SK-N-SH (cell line): ENCODE measurements at regions not wholly inside any gene's neighbourhood (a gene's known extent, or its start where the extent isn't known, plus 50 kb on each side); places are given as distances from the start of the nearest gene placed in this dataset.
"Not testable (repeated sequence)": the region's sequence is repeated elsewhere in the genome, so short reads cannot be mapped to it uniquely, and the experiment has no call there.

Experiments
- CTCF ChIA-PET: fragments of 300-600, 350-600 bp; formaldehyde crosslinking; extraction: SDS; loops from one replicate; lab custom pipeline; 2021; lab: Yijun Ruan, JAX
- POLR2A ChIA-PET: fragments of 350-600 bp; sonication (Branson Sonifier 250); formaldehyde crosslinking; extraction: SDS; loops from one replicate; lab custom pipeline; 2020; ENCODE audit warnings: antibody characterized with exemption, inconsistent platforms; lab: Yijun Ruan, JAX
- DNase-seq: peaks from one replicate; pipeline ENCODE4 v3.0.0; 2012
- H2AFZ ChIP-seq: fragments of 200-600 bp; sonication (generic); 2 replicates; pipeline ENCODE4 v1.8.1; 2016; ENCODE audit warnings: antibody characterized with exemption, mild to moderate bottlenecking, low read depth
- H3F3A ChIP-seq: fragments of 200-600 bp; sonication (generic); replicated peaks from 2 replicates; pipeline ENCODE3; 2016; ENCODE audit warnings: antibody characterized with exemption, mild to moderate bottlenecking; ENCODE audit not compliant: insufficient read depth
- H3K27ac ChIP-seq, 2 experiments: fragments of 200-500 bp in 1 of 2; fragments of 200-600 bp in 1 of 2; sonication (Bioruptor generic) in 1 of 2; sonication (generic), shearing (Covaris generic) in 1 of 2; 2 replicates each; pipeline versions ENCODE4 v1.5.1 to v1.6.1; 2014 to 2016; ENCODE audit warnings: low read depth in 2 of 2, inconsistent platforms in 1 of 2, low read length in 1 of 2, mild to moderate bottlenecking in 1 of 2, mixed read lengths in 1 of 2
- H3K27me3 ChIP-seq: fragments of 200-600 bp; sonication (generic), shearing (Covaris generic); 2 replicates; pipeline ENCODE4 v1.6.1; 2016; ENCODE audit warnings: mixed run types; ENCODE audit not compliant: insufficient read depth
- H3K36me3 ChIP-seq, 2 experiments: fragments of 200-500 bp in 1 of 2; fragments of 200-600 bp in 1 of 2; sonication (Bioruptor generic) in 1 of 2; sonication (generic) in 1 of 2; replicated peaks in 1 of 2; 2 replicates each; pipeline versions ENCODE3 to v1.5.1; 2014 to 2016; ENCODE audit warnings: low read length in 1 of 2, mild to moderate bottlenecking in 1 of 2; ENCODE audit not compliant: insufficient read depth in 2 of 2, control insufficient read depth in 1 of 2
- H3K4me1 ChIP-seq, 2 experiments: fragments of 200-500 bp in 1 of 2; fragments of 200-600 bp in 1 of 2; sonication (Bioruptor generic) in 1 of 2; sonication (generic), shearing (Covaris generic) in 1 of 2; 2 replicates each; pipeline versions ENCODE4 v1.5.1 to v1.6.1; 2014 to 2016; ENCODE audit warnings: low read depth in 1 of 2, low read length in 1 of 2, mixed run types in 1 of 2; ENCODE audit not compliant: insufficient read depth in 2 of 2, control insufficient read depth in 1 of 2
- H3K4me2 ChIP-seq: fragments of 200-600 bp; sonication (generic), shearing (Covaris generic); 2 replicates; pipeline ENCODE4 v1.6.1; 2017; ENCODE audit warnings: mixed run types
- H3K4me3 ChIP-seq, 2 experiments: fragments of 200-500 bp in 1 of 2; fragments of 200-600 bp in 1 of 2; sonication (Bioruptor generic) in 1 of 2; sonication (generic), shearing (Covaris generic) in 1 of 2; 2 replicates each; pipeline versions ENCODE4 v1.5.1 to v1.8.1; 2014 to 2016; ENCODE audit warnings: low read depth in 2 of 2, inconsistent platforms in 1 of 2, low read length in 1 of 2, mild to moderate bottlenecking in 1 of 2, mixed read lengths in 1 of 2, moderate library complexity in 1 of 2
- H3K79me2 ChIP-seq: fragments of 200-600 bp; sonication (generic); 2 replicates; pipeline ENCODE4 v1.8.1; 2017; ENCODE audit warnings: mild to moderate bottlenecking; ENCODE audit not compliant: insufficient read depth
- H3K9ac ChIP-seq: fragments of 200-600 bp; sonication (generic); 2 replicates; pipeline ENCODE4 v1.6.1; 2017; ENCODE audit warnings: mixed run types
- H3K9me2 ChIP-seq: fragments of 200-600 bp; sonication (generic); 2 replicates; pipeline ENCODE4 v1.6.1; 2017; ENCODE audit warnings: mixed run types
- H3K9me3 ChIP-seq: fragments of 200-600 bp; sonication (generic); 2 replicates; pipeline ENCODE4 v1.6.1; 2017; ENCODE audit warnings: mixed run types, mild to moderate bottlenecking, moderate library complexity
- H4K20me1 ChIP-seq: fragments of 200-600 bp; sonication (generic); 2 replicates; pipeline ENCODE4 v1.6.1; 2017; ENCODE audit warnings: mild to moderate bottlenecking, mixed run types; ENCODE audit not compliant: insufficient read depth
- CHD2 ChIP-seq: fragments of 150-350 bp; IDR thresholded peaks from 2 replicates; pipeline ENCODE4 v1.6.1; 2018; ENCODE audit warnings: low read length; ENCODE audit not compliant: partially characterized antibody
- EZH2phosphoT487 ChIP-seq: fragments of 200-600 bp; sonication (generic); IDR thresholded peaks from 2 replicates; pipeline ENCODE4 v1.6.1; 2017; ENCODE audit warnings: low read depth, mixed run types, mild to moderate bottlenecking, antibody characterized with exemption, moderate library complexity, borderline replicate concordance
- FOXJ3 ChIP-seq: sonication (generic); formaldehyde crosslinking; IDR thresholded peaks from 2 replicates; pipeline ENCODE4 v1.5.1; 2020; ENCODE audit warnings: mild to moderate bottlenecking, missing genetic modification reagents
- GABPA ChIP-seq: IDR thresholded peaks from 2 replicates; pipeline ENCODE4 v1.4.0; 2012; ENCODE audit warnings: low read depth, mild to moderate bottlenecking
- GATA2 ChIP-seq: sonication (generic); formaldehyde crosslinking; IDR thresholded peaks from 2 replicates; pipeline ENCODE4 v1.5.0; 2020; ENCODE audit warnings: mild to moderate bottlenecking, missing genetic modification reagents
- NFIC ChIP-seq: IDR thresholded peaks from 2 replicates; pipeline ENCODE4 v1.4.0; 2012; ENCODE audit warnings: borderline replicate concordance
- POLR2AphosphoS5 ChIP-seq: IDR thresholded peaks from 2 replicates; pipeline ENCODE4 v1.6.1; 2012; ENCODE audit warnings: low read depth, low read length
- RAD21 ChIP-seq: IDR thresholded peaks from 2 replicates; pipeline ENCODE4 v1.6.1; 2012; ENCODE audit warnings: mild to moderate bottlenecking, low read length
- WGBS: methylation state at CpG from one replicate; pipeline ENCODE4 v1.1.6; 2017; ENCODE audit warnings: low lambda C conversion rate; 5-methylcytosine and 5-hydroxymethylcytosine counted together
- TF ChIP-seq, protein P1 (sequence below): fragments of 200-600 bp; sonication (generic); IDR thresholded peaks from 2 replicates; pipeline ENCODE4 v1.6.1; 2017; ENCODE audit warnings: antibody characterized with exemption, mild to moderate bottlenecking, moderate library complexity

DNA sequence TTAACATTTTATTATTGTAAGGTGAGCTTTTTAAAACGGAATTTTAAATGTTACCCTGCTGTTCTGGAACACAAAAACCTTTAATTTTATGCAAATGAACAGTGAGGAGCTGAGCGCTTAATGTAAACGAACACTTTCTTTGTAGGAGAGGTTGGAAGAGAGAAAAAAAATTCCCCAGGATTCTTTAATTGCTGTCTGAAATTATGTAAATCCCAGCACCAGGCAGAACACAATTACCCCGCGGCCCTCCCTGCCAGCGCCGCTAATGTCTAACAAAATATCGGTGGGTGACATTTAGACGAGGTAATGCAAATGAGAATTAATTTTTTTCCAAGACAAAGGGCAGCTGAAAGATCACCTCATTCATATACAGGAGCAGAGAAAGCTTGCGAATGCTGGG is 143.4 kb upstream of the MVB12B start:
- Histone ChIP-seq H3K9ac (no peak overlapping the region), H3F3A (no peaks in the 10 kb centered on the region), H3K4me1 (no peaks in the 10 kb centered on the region), H4K20me1 (no peaks in the 10 kb centered on the region), H3K4me2 (no peak overlapping the region), H3K9me3 (no peaks in the 10 kb centered on the region; the same call in 1 of the 2 replicates), H3K27me3 (peaks cover 14% of the 10 kb centered on the region; the same call in 1 of the 2 replicates), H3K4me3 (no peak overlapping the region)
- WGBS, result 58% methylated on average over 10 of the region's 10 CpGs
- no peak for DNase-seq
- TF ChIP-seq, protein P1, sequence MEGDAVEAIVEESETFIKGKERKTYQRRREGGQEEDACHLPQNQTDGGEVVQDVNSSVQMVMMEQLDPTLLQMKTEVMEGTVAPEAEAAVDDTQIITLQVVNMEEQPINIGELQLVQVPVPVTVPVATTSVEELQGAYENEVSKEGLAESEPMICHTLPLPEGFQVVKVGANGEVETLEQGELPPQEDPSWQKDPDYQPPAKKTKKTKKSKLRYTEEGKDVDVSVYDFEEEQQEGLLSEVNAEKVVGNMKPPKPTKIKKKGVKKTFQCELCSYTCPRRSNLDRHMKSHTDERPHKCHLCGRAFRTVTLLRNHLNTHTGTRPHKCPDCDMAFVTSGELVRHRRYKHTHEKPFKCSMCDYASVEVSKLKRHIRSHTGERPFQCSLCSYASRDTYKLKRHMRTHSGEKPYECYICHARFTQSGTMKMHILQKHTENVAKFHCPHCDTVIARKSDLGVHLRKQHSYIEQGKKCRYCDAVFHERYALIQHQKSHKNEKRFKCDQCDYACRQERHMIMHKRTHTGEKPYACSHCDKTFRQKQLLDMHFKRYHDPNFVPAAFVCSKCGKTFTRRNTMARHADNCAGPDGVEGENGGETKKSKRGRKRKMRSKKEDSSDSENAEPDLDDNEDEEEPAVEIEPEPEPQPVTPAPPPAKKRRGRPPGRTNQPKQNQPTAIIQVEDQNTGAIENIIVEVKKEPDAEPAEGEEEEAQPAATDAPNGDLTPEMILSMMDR, result no peak
- TF ChIP-seq, all 33 proteins: peak for 0
- CTCF ChIA-PET, result interaction anchor here (0.6 kb wide), 1 partner anchor 216 kb away, joined by 3 read pairs; no protein-coding TSS in a partner anchor
- Histone ChIP-seq H3K79me2 (no peaks in the 10 kb centered on the region), H2AFZ (no peak overlapping the region), H3K36me3 (no peaks in the 10 kb centered on the region), H3K27ac (no peak overlapping the region), H3K9me2 (no peaks in the 10 kb centered on the region)
- POLR2A ChIA-PET, result no interaction called here

DNA sequence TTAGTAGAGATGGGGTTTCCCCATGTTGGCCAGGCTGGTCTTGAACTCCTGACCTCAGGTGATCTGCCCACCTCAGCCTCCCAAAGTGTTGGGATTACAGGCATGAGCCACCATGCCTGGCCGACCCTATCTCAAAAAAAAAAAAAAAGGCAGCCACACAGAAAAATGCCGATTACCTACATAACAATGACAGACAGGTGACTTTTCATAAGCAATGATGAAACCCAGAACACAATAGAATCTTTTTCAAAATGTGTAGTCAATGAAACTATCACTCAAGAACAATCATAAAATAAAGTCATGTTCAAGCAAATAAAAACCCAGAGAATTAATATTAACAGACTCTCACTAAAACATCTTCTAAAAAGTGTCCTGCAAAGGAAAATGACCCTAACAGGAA is 135.6 kb upstream of the MVB12B start:
- H3F3A ChIP-seq, H3K27me3 ChIP-seq, H3K9me3 ChIP-seq, H3K4me2 ChIP-seq, H2AFZ ChIP-seq, H3K4me3 ChIP-seq, H3K27ac ChIP-seq, H3K4me1 ChIP-seq, DNase-seq, H4K20me1 ChIP-seq, H3K79me2 ChIP-seq, CTCF ChIA-PET, H3K9me2 ChIP-seq, POLR2A ChIA-PET, H3K9ac ChIP-seq, H3K36me3 ChIP-seq: not testable (repeated sequence)
- 25% methylated on average over 2 of the region's 2 CpGs for WGBS

DNA sequence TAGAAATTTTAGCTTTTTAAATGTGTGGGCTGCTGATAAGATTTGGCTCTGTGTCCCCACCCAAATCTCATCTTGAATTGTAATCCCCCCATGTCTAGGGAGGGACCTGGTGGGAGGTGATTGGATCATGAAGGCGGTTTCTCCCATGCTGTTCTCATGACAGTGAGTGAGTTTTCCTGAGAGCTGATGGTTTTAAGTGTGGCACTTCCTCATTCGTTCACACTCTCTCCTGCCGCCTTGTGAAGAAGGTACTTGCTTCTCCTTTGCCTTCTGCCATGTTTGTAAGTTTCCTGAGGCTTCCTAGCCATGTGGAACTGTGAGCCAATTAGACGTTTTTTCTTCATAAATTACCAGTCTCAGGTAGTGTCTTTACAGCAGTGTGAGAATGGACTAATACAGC is 127.8 kb upstream of the MVB12B start:
- 33% methylated on average over 4 of the region's 4 CpGs for WGBS
- Histone ChIP-seq H3K4me3 (no peak overlapping the region), H3K27ac (no peak overlapping the region), H3K9ac (no peak overlapping the region), H3K4me2 (no peak overlapping the region), H3K27me3 (no peaks in the 10 kb centered on the region), H3K9me3 (no peaks in the 10 kb centered on the region), H3K9me2 (no peaks in the 10 kb centered on the region), H3F3A (no peaks in the 10 kb centered on the region), H3K36me3 (no peaks in the 10 kb centered on the region)
- no peak for DNase-seq
- CTCF ChIA-PET, result interaction anchor here (0.7 kb wide), 1 partner anchor 218 kb away, joined by 3 read pairs; no protein-coding TSS in a partner anchor
- POLR2A ChIA-PET, result no interaction called here
- TF ChIP-seq GABPA (no peak), EZH2phosphoT487 (no peak), NFIC (no peak), CHD2 (no peak), GATA2 (no peak), RAD21 (no peak), FOXJ3 (no peak), POLR2AphosphoS5 (no peak)
- TF ChIP-seq, protein P1, result no peak
- TF ChIP-seq, all 33 proteins: peak for 0
- Histone ChIP-seq H3K79me2 (no peaks in the 10 kb centered on the region), H2AFZ (no peak overlapping the region), H4K20me1 (no peaks in the 10 kb centered on the region), H3K4me1 (no peaks in the 10 kb centered on the region)
